HG03469 (cell line): ENCODE measurements at regions not wholly inside any gene's neighbourhood (a gene's known extent, or its start where the extent isn't known, plus 50 kb on each side); places are given as distances from the start of the nearest gene placed in this dataset.

Experiments used
- ATAC-seq: cut with Tn5 transposase; IDR thresholded peaks from one replicate; pipeline ENCODE4 v1.9.1; 2021; ENCODE audit warnings: mild to moderate bottlenecking, moderate library complexity, moderate number of reproducible peaks; ENCODE audit not compliant: unreplicated experiment

DNA sequence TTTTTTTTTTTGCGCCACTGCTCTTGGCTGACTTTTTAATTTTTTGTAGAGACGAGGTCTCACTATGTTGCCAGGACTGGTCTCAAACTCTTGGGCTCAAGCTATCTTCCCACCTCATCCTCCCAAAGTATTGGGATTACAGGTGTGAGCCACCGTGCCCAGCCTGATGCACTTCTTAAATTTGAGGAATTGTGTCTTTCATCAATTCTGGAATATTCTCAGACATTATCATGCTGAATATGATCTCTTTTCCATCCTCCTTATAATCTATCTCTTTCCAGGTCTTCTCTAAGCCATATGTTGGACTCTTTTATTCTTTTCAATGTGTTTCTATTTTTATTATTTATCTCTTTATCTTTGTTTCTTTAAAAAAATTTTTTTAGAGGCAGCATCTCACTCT lies 196.2 kb upstream of the IER5L start:
- no peak for ATAC-seq

DNA sequence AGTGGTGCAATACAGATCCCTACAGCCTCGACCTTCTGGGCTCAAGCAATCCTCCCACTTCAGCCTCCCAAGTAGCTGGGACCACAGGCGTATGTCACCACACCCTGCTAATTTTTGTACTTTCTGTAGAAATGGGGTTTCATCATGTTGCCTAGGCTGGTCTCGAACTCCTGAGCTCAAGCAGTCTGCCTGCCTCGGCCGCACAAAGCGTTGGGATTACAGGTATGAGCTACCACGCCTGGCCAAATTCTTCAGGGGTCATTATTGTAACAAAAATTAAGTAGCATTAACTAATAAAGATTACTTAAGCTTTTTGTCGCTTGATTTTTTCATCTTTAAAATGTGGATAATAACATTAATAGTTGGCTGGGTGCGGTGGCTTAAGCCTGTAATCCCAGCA lies 195.3 kb upstream of the IER5L start:
- no peak for ATAC-seq

DNA sequence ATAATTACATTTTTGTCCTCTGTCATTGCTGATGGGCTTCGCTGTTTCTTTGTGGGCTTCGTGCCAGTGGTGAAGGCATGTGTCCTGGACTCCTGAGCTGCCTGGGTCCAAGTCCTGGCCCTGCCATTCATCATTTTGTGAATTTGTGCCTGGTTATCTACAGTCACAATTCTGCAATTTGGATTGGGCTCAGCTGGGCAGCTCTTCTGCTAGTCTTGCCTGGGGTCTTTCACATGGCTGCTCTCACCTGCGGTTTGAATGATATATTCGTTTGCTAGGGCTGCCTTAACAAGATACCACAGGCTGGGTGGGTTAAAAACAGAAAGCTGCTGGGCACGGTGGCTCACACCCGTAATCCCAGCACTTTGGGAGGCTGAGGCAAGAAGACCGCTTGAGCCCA lies 192.7 kb upstream of the IER5L start:
- ATAC-seq, result no peak

GRCh38 chr9:129368444-129368978 lies 190.4 kb upstream of the IER5L start:
- ATAC-seq, result no peak

GRCh38 chr9:129367287-129367686 lies 189.2 kb upstream of the IER5L start:
- ATAC-seq, result no peak

GRCh38 chr9:129365196-129365595 lies 187.1 kb upstream of the IER5L start:
- ATAC-seq, result no peak

DNA sequence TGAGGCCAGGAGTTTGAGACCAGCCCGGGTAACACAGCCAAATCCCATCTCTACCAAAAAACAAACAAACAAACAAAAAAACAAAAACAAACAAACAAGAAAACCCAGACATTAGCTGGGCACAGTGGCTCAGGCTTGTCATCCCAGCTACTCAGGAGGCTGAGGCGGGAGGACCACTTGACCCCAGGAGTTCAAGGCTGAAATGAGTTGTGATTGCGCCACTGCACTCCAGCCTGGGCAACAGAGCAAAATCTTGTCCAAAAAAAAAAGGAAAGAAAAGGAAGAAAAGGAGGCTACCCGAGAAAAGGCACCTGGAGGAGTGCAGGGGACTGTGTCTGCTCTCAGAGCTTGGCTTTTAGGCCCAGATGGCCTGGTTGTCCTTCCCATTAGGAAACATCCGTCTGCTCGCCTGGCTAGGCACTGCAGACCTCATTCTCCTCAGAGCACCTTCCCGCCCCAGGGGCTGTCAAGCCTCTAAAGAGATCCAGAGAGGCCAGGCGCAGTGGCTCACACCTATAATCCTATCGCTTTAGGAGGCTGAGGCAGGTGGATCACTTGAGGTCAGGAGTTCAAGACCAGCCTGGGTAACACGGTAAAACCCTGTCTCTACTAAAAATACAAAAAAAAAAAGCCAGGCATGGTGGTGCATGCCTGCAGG lies 185.3 kb upstream of the IER5L start:
- no peak for ATAC-seq

DNA sequence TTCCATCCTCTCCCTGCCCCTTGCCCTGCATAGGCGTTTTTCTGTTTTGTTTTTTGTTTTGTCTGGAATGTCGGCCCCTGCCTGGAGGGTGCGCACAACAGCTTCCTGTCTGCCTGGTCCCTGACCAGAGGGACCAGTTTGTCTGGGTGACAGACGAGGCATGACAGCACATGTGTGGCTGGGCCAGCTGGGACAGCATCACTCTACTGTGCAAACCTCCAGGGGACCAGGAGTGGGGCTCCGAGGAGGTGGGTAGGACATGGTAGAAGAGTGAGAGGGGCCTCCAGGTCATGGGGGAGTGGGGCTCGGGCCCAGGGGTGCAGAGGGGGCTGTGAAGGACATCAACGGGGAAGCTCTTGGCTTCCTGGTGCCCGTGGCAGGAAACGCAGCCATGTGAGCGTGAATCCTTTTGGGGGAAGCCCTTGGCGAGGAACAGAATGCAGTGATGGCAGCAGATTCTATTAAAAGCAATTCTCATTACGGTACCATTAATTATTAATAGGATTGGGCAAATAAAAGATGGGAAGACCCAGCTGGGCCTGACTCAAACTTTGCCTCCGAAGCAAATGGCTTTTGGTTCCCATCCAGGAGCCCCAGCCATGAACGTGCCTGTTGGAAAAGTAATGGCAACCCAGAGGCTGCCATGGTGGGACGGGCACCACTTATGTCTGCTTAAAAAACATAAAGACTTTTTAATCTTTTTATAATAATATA lies 184.4 kb upstream of the IER5L start:
- no peak for ATAC-seq

GRCh38 chr9:129361196-129361595 lies 183.1 kb upstream of the IER5L start:
- ATAC-seq, result no peak

GRCh38 chr9:129359916-129360536 lies 182.0 kb upstream of the IER5L start:
- no peak for ATAC-seq

- no peak for ATAC-seq
These were observed 181.2 kb upstream of the IER5L start for GRCh38 chr9:129359162-129359811.

DNA sequence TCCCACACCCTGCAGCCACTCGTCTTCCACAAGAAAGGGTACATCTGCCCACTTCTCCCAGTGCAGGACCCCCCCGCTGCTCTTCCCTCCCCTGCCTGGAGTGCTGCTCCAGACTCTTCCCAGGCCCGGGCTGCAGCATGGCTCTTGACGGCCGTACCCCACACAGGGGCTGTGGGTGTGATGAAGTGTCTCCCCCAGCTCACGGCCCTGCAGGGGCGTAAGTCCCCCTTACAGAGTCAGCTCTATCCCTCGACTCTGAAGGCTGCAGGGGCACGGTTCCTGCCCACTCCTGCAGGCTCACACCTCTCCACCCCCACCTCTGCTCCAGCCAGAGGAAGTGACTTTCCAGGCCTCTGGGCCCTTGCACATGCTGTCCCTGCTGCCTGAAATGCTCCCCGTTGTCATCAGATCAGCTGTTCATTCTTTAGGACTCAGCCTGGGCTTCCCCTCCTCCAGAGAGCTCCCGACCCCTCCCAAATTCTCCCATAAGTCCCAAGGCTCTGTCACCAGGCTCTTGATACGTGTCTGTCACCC lies 180.6 kb upstream of the IER5L start:
- no peak for ATAC-seq

- no peak for ATAC-seq
These were observed 179.7 kb upstream of the IER5L start for GRCh38 chr9:129357773-129358245.

GRCh38 chr9:129356871-129357772 lies 179.1 kb upstream of the IER5L start:
- no peak for ATAC-seq

DNA sequence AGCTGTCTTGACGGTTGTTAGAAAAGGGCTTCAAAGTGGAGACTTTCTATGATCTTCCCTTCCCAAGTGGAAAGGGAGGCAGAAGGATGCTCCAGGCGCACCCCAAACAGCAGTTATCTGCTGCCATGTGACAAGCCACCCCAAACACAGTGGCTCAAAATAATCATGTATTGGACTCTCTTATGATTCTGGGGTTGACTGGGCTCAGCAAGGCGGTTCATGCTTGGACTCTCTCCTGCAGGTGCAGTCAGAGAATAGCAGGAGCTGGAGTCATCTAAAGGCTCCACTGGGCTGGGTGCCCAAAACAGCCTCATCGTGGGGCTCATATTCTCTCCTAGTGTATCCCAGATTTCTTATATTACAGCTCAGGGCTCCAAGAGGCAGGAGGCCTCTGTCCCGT lies 177.6 kb upstream of the IER5L start:
- no peak for ATAC-seq

DNA sequence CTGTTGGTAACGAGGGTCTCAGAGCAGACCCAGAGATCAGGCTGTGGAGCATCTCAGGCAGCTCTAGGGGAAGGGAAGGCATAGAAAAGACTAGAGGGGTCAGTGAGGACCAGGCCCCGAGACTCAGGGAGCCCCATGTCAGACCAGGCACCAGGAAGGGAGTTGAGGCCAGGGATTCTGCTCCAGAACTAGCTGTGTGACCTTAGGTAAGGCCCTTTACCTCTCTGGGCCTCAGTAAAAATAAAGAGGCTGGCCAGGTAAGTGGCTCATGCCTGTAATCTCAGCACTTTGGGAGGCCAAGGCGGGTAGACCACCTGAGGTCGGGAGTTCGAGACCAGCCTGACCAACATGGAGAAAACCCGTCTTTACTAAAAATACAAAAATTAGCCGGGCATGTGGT lies 176.4 kb upstream of the IER5L start:
- no peak for ATAC-seq

- no peak for ATAC-seq
These were observed 175.8 kb upstream of the IER5L start for GRCh38 chr9:129353697-129354336.

- ATAC-seq, result no peak
These were observed 174.2 kb upstream of the IER5L start for GRCh38 chr9:129352146-129352865.

DNA sequence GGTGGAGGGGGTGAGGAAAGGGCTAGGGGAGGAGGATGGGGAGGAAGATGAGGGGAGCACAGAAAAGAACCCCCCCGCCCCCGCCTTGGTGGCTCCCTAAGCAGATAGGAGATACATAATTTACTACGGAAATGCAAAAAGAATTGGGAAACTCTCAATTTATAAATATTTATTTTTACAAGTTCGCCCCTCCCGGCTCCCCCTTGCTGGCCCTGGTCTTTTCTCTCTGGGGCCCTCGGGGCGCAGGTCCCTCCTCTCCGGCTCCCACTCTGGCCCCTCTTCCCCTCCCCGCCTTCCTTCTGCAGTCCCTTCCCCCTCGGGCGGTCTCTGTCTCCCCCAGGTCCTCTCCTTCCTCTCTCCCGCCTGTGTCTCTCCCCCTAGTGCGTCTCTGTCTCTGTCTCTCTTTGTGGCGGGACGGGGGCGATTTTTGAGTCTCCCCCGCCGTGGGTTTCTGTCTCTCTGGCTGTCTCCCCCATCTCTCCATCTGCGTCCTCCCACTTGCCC lies 173.6 kb upstream of the IER5L start:
- no peak for ATAC-seq
